ENCODE measurements at regions not wholly inside any gene's neighbourhood (a gene's known extent, or its start where the extent isn't known, plus 50 kb on each side); places are given as distances from the start of the nearest gene placed in this dataset.

DNA sequence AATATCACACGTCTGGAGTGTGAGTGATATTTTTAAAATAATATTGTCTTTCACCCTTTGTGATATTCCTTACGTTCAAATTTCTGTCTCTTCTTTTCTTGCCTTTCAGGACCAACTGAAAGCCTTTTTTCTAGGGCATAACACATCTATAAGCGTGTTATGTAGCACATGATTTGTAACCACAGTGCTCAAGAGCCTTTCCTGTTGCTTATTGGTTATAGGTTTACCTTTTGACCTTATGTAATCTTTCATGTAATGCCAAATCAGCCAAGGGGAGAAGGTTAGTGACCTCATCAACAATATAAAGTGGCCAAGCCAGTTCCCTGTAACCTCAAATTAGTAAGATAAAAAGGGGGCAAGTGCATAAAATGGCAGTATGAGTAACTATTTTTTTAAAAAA, 480.2 kb downstream of the AMY1C start (continued):
- TF ChIP-seq ZNF687 (IDR thresholded peaks at IDR 0.05) = no peak
- no peak for TF ChIP-seq HSF1 (IDR thresholded peaks at IDR 0.05; ENCODE audit: low read depth, low read length)
- TF ChIP-seq RFX5 (IDR thresholded peaks at IDR 0.05; ENCODE audit: low read depth, low read length) = no peak
- no peak for TF ChIP-seq WRNIP1 (IDR thresholded peaks at IDR 0.05; ENCODE audit: borderline replicate concordance, low read depth, low read length)
- TF ChIP-seq DPF2 (IDR thresholded peaks at IDR 0.05) = no peak
- no peak for TF ChIP-seq CHD2 (IDR thresholded peaks at IDR 0.05; ENCODE audit: borderline replicate concordance, low read depth, low read length)
- no peak for TF ChIP-seq EGR1 (IDR thresholded peaks at IDR 0.05; ENCODE audit: borderline replicate concordance in 1 of 2, low read depth in 2 of 2, low read length in 2 of 2)
- TF ChIP-seq NBN (IDR thresholded peaks at IDR 0.05) = no peak
- TF ChIP-seq POU2F2 (IDR thresholded peaks at IDR 0.05; ENCODE audit: borderline replicate concordance, low read depth, low read length) = no peak
- TF ChIP-seq ESRRA (IDR thresholded peaks at IDR 0.05; ENCODE audit: low read length) = no peak

All from GM12878 (cell line).